H1 (cell line): ENCODE measurements at regions not wholly inside any gene's neighbourhood (a gene's known extent, or its start where the extent isn't known, plus 50 kb on each side); places are given as distances from the start of the nearest gene placed in this dataset.

Experiments used
- E2F6 ChIP-seq: IDR thresholded peaks from 2 replicates; pipeline ENCODE4 v1.6.1; 2012; ENCODE audit warnings: inconsistent platforms
- HDAC6 ChIP-seq: IDR thresholded peaks from one replicate; pipeline ENCODE4 v1.7.1; 2012; ENCODE audit warnings: low read depth, mild to moderate bottlenecking, inconsistent platforms, low read length, moderate library complexity
- KDM1A ChIP-seq: fragments of 200-600, 300-600 bp; sonication (generic); IDR thresholded peaks from 2 replicates; pipeline ENCODE4 v1.7.1; 2016; ENCODE audit warnings: mild to moderate bottlenecking, low read length, borderline replicate concordance
- MAFK ChIP-seq: IDR thresholded peaks from 2 replicates; pipeline ENCODE4 v1.6.1; 2012; ENCODE audit warnings: low read depth, mild to moderate bottlenecking, improper control_type of control experiment, low read length
- MAX ChIP-seq: IDR thresholded peaks from 2 replicates; pipeline ENCODE4 v1.6.1; 2012; ENCODE audit warnings: inconsistent platforms
- SRF ChIP-seq: IDR thresholded peaks from 2 replicates; pipeline ENCODE4 v1.6.1; 2011; ENCODE audit warnings: mild to moderate bottlenecking, low read depth, low read length, moderate library complexity

- no peak for TF ChIP-seq SRF
- no peak for TF ChIP-seq E2F6
- TF ChIP-seq MAX, result no peak
- TF ChIP-seq MAFK, result no peak
- TF ChIP-seq KDM1A, result no peak
- no peak for TF ChIP-seq HDAC6
Observed at GRCh38 chr7:18103436-18104218, 76.0 kb upstream of the PRPS1L1 start (continued).
